C4-2B (cell line): ENCODE measurements at regions not wholly inside any gene's neighbourhood (a gene's known extent, or its start where the extent isn't known, plus 50 kb on each side); places are given as distances from the start of the nearest gene placed in this dataset.
"Not testable (repeated sequence)": the region's sequence is repeated elsewhere in the genome, so short reads cannot be mapped to it uniquely, and the experiment has no call there.

Source experiments
- H3K27ac ChIP-seq: fragments of 450-650 bp; 2 replicates; pipeline ENCODE4 v1.5.1; 2017
- ZFX ChIP-seq: fragments of 450-650 bp; IDR thresholded peaks from 2 replicates; pipeline ENCODE4 v1.6.1; 2017
- TF ChIP-seq, protein P1 (sequence below): fragments of 450-650 bp; conservative IDR thresholded peaks from 2 replicates; pipeline ENCODE4 v1.5.1; 2017; ENCODE audit warnings: mild to moderate bottlenecking

DNA sequence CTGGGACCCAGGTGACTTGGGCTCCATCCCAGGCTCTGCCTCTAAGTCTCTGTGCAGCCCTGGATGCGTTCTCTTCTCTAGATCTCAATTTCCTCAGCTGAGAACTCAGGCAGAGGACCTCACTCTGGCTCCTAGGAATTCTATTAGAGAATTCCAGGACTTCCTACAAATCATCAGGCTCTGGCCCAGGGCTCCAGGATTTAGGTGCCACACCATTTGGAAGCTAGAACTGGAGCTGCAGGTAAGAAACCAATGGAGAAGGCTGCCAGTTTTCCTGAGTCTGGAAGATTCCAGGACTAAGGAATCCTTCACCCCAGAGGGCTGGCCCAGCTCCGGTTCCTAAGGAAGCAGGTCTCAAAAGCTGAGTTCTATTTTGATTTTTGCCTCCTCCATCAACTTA is 189.8 kb upstream of the CDH5 start:
- no peak for TF ChIP-seq ZFX
- TF ChIP-seq, protein P1, sequence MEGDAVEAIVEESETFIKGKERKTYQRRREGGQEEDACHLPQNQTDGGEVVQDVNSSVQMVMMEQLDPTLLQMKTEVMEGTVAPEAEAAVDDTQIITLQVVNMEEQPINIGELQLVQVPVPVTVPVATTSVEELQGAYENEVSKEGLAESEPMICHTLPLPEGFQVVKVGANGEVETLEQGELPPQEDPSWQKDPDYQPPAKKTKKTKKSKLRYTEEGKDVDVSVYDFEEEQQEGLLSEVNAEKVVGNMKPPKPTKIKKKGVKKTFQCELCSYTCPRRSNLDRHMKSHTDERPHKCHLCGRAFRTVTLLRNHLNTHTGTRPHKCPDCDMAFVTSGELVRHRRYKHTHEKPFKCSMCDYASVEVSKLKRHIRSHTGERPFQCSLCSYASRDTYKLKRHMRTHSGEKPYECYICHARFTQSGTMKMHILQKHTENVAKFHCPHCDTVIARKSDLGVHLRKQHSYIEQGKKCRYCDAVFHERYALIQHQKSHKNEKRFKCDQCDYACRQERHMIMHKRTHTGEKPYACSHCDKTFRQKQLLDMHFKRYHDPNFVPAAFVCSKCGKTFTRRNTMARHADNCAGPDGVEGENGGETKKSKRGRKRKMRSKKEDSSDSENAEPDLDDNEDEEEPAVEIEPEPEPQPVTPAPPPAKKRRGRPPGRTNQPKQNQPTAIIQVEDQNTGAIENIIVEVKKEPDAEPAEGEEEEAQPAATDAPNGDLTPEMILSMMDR, result no peak
- no peak overlapping the region for H3K27ac ChIP-seq

DNA sequence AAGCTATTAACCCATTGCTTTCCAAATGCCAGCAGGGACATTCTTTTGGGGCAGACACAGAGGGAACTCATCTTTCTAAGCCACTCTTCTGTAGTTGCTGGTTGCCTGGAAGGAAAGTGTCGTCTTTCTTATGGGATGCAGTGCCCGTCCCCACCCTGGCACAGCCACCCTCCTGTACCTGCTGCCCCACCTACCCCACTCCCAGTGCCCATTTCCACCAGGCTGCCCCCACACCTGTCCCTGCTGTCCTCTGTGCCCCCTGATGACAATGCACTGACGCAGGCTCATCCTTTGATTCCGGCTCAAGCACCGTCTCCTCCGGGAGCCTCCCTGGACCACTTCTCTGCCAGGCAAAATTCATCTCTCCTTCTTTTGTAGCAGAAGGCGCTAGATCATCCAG is 190.4 kb upstream of the CDH5 start:
- TF ChIP-seq ZFX, result no peak
- TF ChIP-seq, protein P1, result no peak
- H3K27ac ChIP-seq, result no peak overlapping the region

DNA sequence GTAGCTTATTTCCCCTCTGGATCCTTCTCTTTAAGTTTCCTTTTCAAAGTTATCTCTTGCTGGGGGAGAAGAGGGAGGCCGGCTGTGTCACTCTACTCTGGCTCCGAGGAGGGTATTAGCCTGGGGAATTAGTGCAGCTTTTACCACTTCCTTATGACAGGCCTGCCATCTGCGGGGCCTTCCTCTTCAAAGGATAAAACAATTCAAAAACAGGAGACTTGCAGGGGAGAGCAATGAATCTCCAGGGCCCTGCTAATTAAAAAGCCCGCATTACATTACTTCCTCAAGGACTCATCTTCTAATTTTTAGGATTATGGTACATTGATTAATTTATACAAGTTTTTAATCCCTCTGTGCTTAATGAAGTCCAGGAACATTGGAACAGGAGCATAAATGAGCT is 190.9 kb upstream of the CDH5 start:
- TF ChIP-seq, protein P1, result no peak
- no peak for TF ChIP-seq ZFX
- H3K27ac ChIP-seq, result no peak overlapping the region

DNA sequence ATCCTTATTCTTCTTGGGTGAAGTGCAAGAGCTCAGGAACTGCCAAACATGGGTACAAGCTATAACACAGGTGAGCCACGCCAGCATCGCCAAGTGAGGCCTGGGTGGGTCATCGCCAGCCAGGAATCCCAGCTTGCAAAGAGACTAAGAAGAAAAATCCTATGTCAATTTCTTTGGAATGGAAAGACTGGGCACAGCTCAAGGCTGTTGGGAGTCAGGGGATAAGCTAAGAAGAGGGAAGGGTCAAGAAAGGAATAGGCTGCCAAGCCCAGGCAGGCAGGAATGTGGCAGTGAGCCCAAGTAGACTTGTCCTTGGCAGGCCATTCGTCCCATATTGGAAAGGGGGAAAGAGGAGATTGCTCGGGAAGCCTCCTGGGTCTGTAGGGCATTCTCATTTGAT is 191.4 kb upstream of the CDH5 start:
- TF ChIP-seq, protein P1, result no peak
- TF ChIP-seq ZFX, result no peak
- H3K27ac ChIP-seq, result no peak overlapping the region

DNA sequence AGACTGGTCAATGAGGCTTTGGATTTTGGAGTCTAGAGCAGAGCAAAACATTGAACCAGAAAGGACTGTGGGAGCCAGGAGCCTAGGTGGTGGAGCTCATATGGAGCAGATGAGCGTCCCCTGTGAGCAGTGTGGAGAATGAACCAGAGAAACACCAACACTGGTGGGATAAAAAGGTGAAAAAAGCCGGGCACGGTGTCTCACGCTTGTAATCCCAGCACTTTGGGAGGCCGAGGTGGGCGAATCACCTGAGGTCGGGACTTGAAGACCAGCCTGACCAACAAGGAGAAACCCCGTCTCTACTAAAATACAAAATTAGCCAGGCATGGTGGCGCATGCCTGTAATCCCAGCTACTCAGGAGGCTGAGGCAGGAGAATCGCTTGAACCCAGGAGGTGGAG is 192.7 kb upstream of the CDH5 start:
- H3K27ac ChIP-seq, result not testable (repeated sequence)

DNA sequence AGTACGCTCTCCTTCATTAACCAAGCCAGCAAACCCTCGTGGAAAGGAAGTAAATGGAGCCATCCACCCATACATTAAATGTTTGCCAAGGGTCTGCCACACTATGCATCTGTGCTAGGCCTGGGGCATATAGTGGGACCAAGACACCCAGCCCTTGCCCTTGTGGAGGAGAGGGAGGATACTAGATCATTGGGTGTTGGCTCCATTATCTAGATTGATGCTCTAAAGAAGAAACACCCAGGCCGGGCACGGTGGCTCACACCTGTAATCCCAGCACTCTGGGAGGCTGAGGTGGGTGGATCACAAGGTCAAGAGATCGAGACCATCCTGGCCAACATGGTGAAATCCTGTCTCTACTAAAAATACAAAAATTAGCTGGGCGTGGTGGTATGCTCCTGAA is 193.3 kb upstream of the CDH5 start:
- not testable (repeated sequence) for H3K27ac ChIP-seq

DNA sequence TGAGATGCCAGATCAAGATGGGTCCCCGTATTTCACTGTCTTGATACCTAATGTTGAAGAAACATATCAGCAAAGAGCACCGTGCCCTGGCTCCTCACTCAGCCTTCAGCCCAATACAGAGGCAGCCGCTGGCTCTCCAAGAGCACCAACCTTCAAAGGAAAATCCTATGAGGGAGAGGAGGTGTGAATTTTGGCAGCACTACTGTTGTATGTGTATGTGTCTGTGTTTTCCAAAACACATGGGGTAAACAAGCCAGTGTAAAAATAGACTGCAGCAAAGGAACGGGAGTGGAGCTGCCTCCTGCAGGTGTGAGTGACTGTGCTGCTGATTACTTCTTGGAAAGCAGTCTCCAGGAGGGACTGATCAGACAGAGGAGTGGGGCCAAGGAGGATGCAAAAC is 194.0 kb upstream of the CDH5 start:
- no peak overlapping the region for H3K27ac ChIP-seq
- TF ChIP-seq, protein P1, result no peak
- TF ChIP-seq ZFX, result no peak

DNA sequence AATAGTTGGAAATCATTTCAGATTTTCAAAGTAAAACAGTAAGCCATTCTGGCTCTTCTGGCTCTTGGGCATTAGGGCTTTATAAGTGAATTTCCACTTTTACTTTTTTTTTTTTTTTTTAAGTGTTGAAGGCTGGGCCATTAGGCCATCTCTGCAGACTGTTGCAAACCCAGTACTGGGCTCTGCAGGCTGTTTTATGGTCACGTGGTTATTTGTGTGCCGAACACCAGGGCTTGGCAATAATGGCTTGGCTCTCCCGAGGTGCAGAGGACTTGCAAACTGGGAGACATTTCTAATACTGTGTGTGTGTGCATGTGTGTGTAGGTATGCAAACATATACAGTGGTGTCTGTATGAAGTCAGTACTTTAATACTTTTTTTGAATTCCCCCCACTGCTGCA is 194.9 kb upstream of the CDH5 start:
- TF ChIP-seq, protein P1, result no peak
- TF ChIP-seq ZFX, result no peak
- no peak overlapping the region for H3K27ac ChIP-seq

DNA sequence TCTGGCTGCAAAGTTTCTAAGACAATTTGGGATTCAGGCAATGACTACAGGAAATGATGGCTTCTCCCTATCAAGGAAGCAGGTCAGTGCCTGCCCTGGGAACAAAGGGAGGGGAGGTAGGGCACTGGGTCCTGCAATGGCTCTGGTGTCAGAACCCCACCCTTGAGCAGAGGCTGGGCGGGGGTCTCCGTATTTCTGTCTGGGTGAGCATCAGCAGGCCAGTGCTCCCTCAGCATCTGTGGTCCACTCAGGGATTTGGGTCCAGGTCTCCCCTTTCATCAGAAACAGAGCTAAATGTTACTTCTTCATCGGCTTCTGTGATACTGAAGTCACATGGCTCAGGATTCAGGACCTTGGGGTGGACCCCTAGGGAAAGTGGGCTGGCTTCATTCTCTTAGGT is 195.5 kb upstream of the CDH5 start:
- TF ChIP-seq, protein P1, result no peak
- TF ChIP-seq ZFX, result no peak
- no peak overlapping the region for H3K27ac ChIP-seq
